ENCODE measurements at regions not wholly inside any gene's neighbourhood (a gene's known extent, or its start where the extent isn't known, plus 50 kb on each side); places are given as distances from the start of the nearest gene placed in this dataset.

GRCh38 chrX:22698151-22698550 is 301.6 kb upstream of the DDX53 start:
- peak in 2 of 3 donors; percentile 10 to 37 for DNase-seq
- Histone ChIP-seq H3K4me1 (ENCODE audit: control extremely low read depth in 1 of 4, control insufficient read depth in 4 of 4, insufficient read depth in 4 of 4, low read length in 3 of 4) (peaks cover 0 to 10% (median 0%) of the 10 kb centered on the region in 4 experiments), H3K9me3 (ENCODE audit: control extremely low read depth in 1 of 5, control insufficient read depth in 4 of 5, insufficient read depth in 2 of 5, low read depth in 1 of 5, low read length in 4 of 5) (no peaks in the 10 kb centered on the region), H3K27me3 (replicated peaks in 2 of 5; ENCODE audit: control insufficient read depth in 4 of 5, insufficient read depth in 5 of 5, low read length in 4 of 5) (no peaks in the 10 kb centered on the region), H3K36me3 (ENCODE audit: control insufficient read depth in 4 of 4, insufficient read depth in 4 of 4, low read length in 3 of 4) (no peaks in the 10 kb centered on the region), H3K27ac (ENCODE audit: insufficient read depth in 1 of 2, low read depth in 1 of 2, low read length in 2 of 2, poor library complexity in 1 of 2, severe bottlenecking in 2 of 2) (no peak overlapping the region), H3K4me3 (ENCODE audit: control insufficient read depth in 1 of 7, extremely low read depth in 1 of 7, insufficient read depth in 4 of 7, low read depth in 2 of 7, low read length in 6 of 7) (no peak overlapping the region)
- CTCF ChIA-PET, result interaction anchor here (1.3 kb wide), 1 partner anchor 50 kb away, joined by 4 read pairs; no protein-coding TSS in a partner anchor
- POLR2A ChIA-PET, result interaction anchor here (0.6 kb wide), 1 partner anchor 354 kb away, joined by 5 read pairs; no protein-coding TSS in a partner anchor

- POLR2A ChIA-PET, result no interaction called here
- Histone ChIP-seq H3K4me1 (ENCODE audit: control extremely low read depth in 1 of 4, control insufficient read depth in 4 of 4, insufficient read depth in 4 of 4, low read length in 3 of 4) (peaks cover 0 to 10% (median 0%) of the 10 kb centered on the region in 4 experiments), H3K27me3 (replicated peaks in 2 of 5; ENCODE audit: control insufficient read depth in 4 of 5, insufficient read depth in 5 of 5, low read length in 4 of 5) (no peaks in the 10 kb centered on the region), H3K4me3 (ENCODE audit: control insufficient read depth in 1 of 7, extremely low read depth in 1 of 7, insufficient read depth in 4 of 7, low read depth in 2 of 7, low read length in 6 of 7) (peak overlapping the region in 1 of 7 experiments; percentile 2), H3K9me3 (ENCODE audit: control extremely low read depth in 1 of 5, control insufficient read depth in 4 of 5, insufficient read depth in 2 of 5, low read depth in 1 of 5, low read length in 4 of 5) (peaks cover 0 to 5% (median 1%) of the 10 kb centered on the region in 5 experiments), H3K36me3 (ENCODE audit: control insufficient read depth in 4 of 4, insufficient read depth in 4 of 4, low read length in 3 of 4) (no peaks in the 10 kb centered on the region), H3K27ac (ENCODE audit: insufficient read depth in 1 of 2, low read depth in 1 of 2, low read length in 2 of 2, poor library complexity in 1 of 2, severe bottlenecking in 2 of 2) (peak overlapping the region in 1 of 2 experiments; percentile 6)
- DNase-seq, result peak in 2 of 3 donors; percentile 16 to 40
- 67% methylated on average over 2 of the region's 5 CpGs for WGBS (ENCODE audit: insufficient coverage)
- CTCF ChIA-PET, result no interaction called here
Measured at GRCh38 chrX:22699581-22700091, 300.1 kb upstream of the DDX53 start.

DNA sequence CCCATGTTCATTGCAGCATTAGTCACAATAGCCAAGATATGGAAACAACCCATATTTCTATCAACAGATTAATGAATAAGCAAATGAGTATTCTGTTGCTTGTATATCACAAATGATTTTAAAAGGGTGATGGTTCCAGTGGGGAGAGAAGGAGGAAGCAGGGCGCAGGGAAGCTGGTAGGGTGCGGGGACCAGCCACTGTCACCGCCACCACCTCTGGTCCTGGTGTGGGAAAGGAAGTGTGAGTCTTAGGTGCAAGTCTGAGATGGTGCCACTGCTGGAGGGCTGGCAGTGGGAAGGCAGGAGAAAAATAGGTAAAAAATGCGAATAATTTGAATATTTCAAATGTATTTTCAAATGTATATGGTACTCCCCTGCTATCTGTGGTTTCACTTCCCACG is 286.8 kb upstream of the DDX53 start:
- H3K4me1 ChIP-seq (ENCODE audit: control extremely low read depth in 1 of 4, control insufficient read depth in 4 of 4, insufficient read depth in 4 of 4, low read length in 3 of 4), result no peaks in the 10 kb centered on the region
- no peaks in the 10 kb centered on the region for H3K9me3 ChIP-seq (ENCODE audit: control extremely low read depth in 1 of 5, control insufficient read depth in 4 of 5, insufficient read depth in 2 of 5, low read depth in 1 of 5, low read length in 4 of 5)
- H3K4me3 ChIP-seq (ENCODE audit: control insufficient read depth in 1 of 7, extremely low read depth in 1 of 7, insufficient read depth in 4 of 7, low read depth in 2 of 7, low read length in 6 of 7), result no peak overlapping the region
- ChIA-PET CTCF (no interaction called here), POLR2A (no interaction called here)
- H3K27ac ChIP-seq (ENCODE audit: insufficient read depth in 1 of 2, low read depth in 1 of 2, low read length in 2 of 2, poor library complexity in 1 of 2, severe bottlenecking in 2 of 2), result no peak overlapping the region
- no peaks in the 10 kb centered on the region for H3K27me3 ChIP-seq (replicated peaks in 2 of 5; ENCODE audit: control insufficient read depth in 4 of 5, insufficient read depth in 5 of 5, low read length in 4 of 5)
- H3K36me3 ChIP-seq (ENCODE audit: control insufficient read depth in 4 of 4, insufficient read depth in 4 of 4, low read length in 3 of 4), result no peaks in the 10 kb centered on the region
- DNase-seq, result no peak
- 91% methylated on average over 3 of the region's 5 CpGs for WGBS (ENCODE audit: insufficient coverage)

DNA sequence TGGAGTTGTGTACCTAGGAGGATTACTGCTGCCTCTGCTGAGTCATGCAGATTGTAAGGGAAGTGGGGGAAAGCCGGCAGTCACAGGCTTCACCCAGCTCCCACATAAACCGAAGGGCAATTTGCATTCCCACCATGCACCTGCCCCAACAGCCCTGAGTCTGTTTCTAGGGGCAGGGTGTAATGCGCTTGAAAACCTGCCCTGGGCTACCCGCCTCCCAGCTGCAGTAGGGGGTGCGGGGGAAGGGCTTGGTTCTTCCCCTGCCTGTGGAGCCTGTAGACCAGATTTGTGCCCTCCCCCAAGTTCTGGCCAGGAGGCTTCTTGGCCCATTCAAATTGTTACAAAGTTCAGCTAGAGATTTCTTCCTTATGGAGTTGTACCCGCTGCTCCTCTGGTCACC is 269.2 kb upstream of the DDX53 start:
- Histone ChIP-seq H3K9me3 (ENCODE audit: control extremely low read depth in 1 of 5, control insufficient read depth in 4 of 5, insufficient read depth in 2 of 5, low read depth in 1 of 5, low read length in 4 of 5) (no peaks in the 10 kb centered on the region), H3K27ac (ENCODE audit: insufficient read depth in 1 of 2, low read depth in 1 of 2, low read length in 2 of 2, poor library complexity in 1 of 2, severe bottlenecking in 2 of 2) (no peak overlapping the region), H3K4me1 (ENCODE audit: control extremely low read depth in 1 of 4, control insufficient read depth in 4 of 4, insufficient read depth in 4 of 4, low read length in 3 of 4) (no peaks in the 10 kb centered on the region), H3K4me3 (ENCODE audit: control insufficient read depth in 1 of 7, extremely low read depth in 1 of 7, insufficient read depth in 4 of 7, low read depth in 2 of 7, low read length in 6 of 7) (no peak overlapping the region), H3K36me3 (ENCODE audit: control insufficient read depth in 4 of 4, insufficient read depth in 4 of 4, low read length in 3 of 4) (no peaks in the 10 kb centered on the region), H3K27me3 (replicated peaks in 2 of 5; ENCODE audit: control insufficient read depth in 4 of 5, insufficient read depth in 5 of 5, low read length in 4 of 5) (no peaks in the 10 kb centered on the region)
- CTCF ChIA-PET, result no interaction called here
- DNase-seq, result no peak
- 61% methylated on average over 4 of the region's 6 CpGs for WGBS (ENCODE audit: insufficient coverage)
- POLR2A ChIA-PET, result no interaction called here

DNA sequence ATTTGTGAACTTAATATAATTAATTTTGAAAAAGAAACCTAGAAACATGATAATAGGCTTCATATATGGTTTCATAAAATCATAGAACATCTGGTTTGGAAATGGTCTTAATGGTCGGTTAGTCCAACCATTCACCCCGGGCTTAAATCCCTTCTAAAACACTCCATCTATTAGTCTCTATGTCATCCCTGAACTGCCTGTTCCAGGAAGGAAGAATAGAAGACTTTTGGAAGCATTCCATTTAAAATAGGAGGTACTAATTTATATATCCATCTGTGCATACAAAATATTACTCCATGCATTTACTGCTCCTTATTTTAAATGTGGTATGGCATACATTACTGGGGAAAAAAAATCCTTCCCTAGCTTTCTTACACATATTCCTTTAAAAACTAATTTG is 262.2 kb upstream of the DDX53 start:
- CTCF ChIA-PET, result no interaction called here

DNA sequence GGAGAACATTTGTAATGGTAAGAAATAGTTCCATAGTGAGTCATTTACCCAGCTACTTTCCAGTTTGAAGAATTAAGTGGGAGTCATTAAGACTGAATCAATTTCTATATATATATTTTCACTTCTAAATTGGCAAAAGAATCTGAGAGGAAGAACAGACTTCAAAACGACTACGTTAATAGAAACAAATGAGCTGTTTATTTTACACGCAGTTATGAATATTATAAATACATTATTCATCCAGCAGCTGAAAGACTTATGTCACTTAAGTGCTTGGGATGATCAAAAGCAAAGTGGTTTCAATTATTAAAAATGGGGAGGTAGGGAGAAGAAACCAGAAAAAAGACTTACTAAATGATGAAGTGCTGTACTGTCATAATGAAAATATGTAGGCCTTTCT is 260.5 kb upstream of the DDX53 start:
- POLR2A ChIA-PET, result no interaction called here
- H3K4me3 ChIP-seq (ENCODE audit: control insufficient read depth in 1 of 7, extremely low read depth in 1 of 7, insufficient read depth in 4 of 7, low read depth in 2 of 7, low read length in 6 of 7), result no peak overlapping the region
- H3K9me3 ChIP-seq (ENCODE audit: control extremely low read depth in 1 of 5, control insufficient read depth in 4 of 5, insufficient read depth in 2 of 5, low read depth in 1 of 5, low read length in 4 of 5), result no peaks in the 10 kb centered on the region
- no peaks in the 10 kb centered on the region for H3K4me1 ChIP-seq (ENCODE audit: control extremely low read depth in 1 of 4, control insufficient read depth in 4 of 4, insufficient read depth in 4 of 4, low read length in 3 of 4)
- H3K27me3 ChIP-seq (replicated peaks in 2 of 5; ENCODE audit: control insufficient read depth in 4 of 5, insufficient read depth in 5 of 5, low read length in 4 of 5), result no peaks in the 10 kb centered on the region
- no CpG with 5 or more reads among the region's 3 CpGs for WGBS (ENCODE audit: insufficient coverage)
- CTCF ChIA-PET, result no interaction called here
- DNase-seq, result no peak
- H3K27ac ChIP-seq (ENCODE audit: insufficient read depth in 1 of 2, low read depth in 1 of 2, low read length in 2 of 2, poor library complexity in 1 of 2, severe bottlenecking in 2 of 2), result no peak overlapping the region
- H3K36me3 ChIP-seq (ENCODE audit: control insufficient read depth in 4 of 4, insufficient read depth in 4 of 4, low read length in 3 of 4), result no peaks in the 10 kb centered on the region

More for the DNA sequence above, 262.2 kb upstream of the DDX53 start:
- no peaks in the 10 kb centered on the region for H3K9me3 ChIP-seq (ENCODE audit: control extremely low read depth in 1 of 5, control insufficient read depth in 4 of 5, insufficient read depth in 2 of 5, low read depth in 1 of 5, low read length in 4 of 5)
- H3K4me3 ChIP-seq (ENCODE audit: control insufficient read depth in 1 of 7, extremely low read depth in 1 of 7, insufficient read depth in 4 of 7, low read depth in 2 of 7, low read length in 6 of 7), result no peak overlapping the region
- no peak for DNase-seq
- WGBS (ENCODE audit: insufficient coverage), result no CpG with 5 or more reads among the region's 2 CpGs
- H3K36me3 ChIP-seq (ENCODE audit: control insufficient read depth in 4 of 4, insufficient read depth in 4 of 4, low read length in 3 of 4), result no peaks in the 10 kb centered on the region
- no peak overlapping the region for H3K27ac ChIP-seq (ENCODE audit: insufficient read depth in 1 of 2, low read depth in 1 of 2, low read length in 2 of 2, poor library complexity in 1 of 2, severe bottlenecking in 2 of 2)
- H3K4me1 ChIP-seq (ENCODE audit: control extremely low read depth in 1 of 4, control insufficient read depth in 4 of 4, insufficient read depth in 4 of 4, low read length in 3 of 4), result no peaks in the 10 kb centered on the region
- POLR2A ChIA-PET, result no interaction called here
- H3K27me3 ChIP-seq (replicated peaks in 2 of 5; ENCODE audit: control insufficient read depth in 4 of 5, insufficient read depth in 5 of 5, low read length in 4 of 5), result no peaks in the 10 kb centered on the region

DNA sequence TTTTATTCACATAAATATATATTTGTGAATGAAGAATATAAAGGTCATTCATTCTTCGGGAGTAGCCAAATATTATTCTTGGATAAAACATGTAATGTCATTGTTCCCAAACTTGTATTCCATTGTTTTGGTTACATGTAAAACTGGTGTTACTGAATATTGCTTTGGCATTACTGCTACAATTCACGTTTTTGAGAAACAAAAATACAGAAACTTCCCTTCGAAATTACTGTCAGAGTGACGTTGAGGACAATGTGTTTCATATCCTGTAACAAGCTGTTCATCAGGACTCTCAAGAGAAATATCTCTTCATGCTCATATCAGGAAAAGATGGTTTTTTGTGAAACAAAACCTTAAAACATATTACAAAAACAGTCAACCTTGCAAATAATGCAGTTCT is 258.9 kb upstream of the DDX53 start:
- no peaks in the 10 kb centered on the region for H3K4me1 ChIP-seq (ENCODE audit: control extremely low read depth in 1 of 4, control insufficient read depth in 4 of 4, insufficient read depth in 4 of 4, low read length in 3 of 4)
- no peak overlapping the region for H3K4me3 ChIP-seq (ENCODE audit: control insufficient read depth in 1 of 7, extremely low read depth in 1 of 7, insufficient read depth in 4 of 7, low read depth in 2 of 7, low read length in 6 of 7)
- H3K36me3 ChIP-seq (ENCODE audit: control insufficient read depth in 4 of 4, insufficient read depth in 4 of 4, low read length in 3 of 4), result no peaks in the 10 kb centered on the region
- H3K27me3 ChIP-seq (replicated peaks in 2 of 5; ENCODE audit: control insufficient read depth in 4 of 5, insufficient read depth in 5 of 5, low read length in 4 of 5), result no peaks in the 10 kb centered on the region
- no peak for DNase-seq
- H3K27ac ChIP-seq (ENCODE audit: insufficient read depth in 1 of 2, low read depth in 1 of 2, low read length in 2 of 2, poor library complexity in 1 of 2, severe bottlenecking in 2 of 2), result no peak overlapping the region
- ChIA-PET POLR2A (no interaction called here), CTCF (no interaction called here)
- WGBS (ENCODE audit: insufficient coverage), result no CpG with 5 or more reads among the region's 4 CpGs
- H3K9me3 ChIP-seq (ENCODE audit: control extremely low read depth in 1 of 5, control insufficient read depth in 4 of 5, insufficient read depth in 2 of 5, low read depth in 1 of 5, low read length in 4 of 5), result no peaks in the 10 kb centered on the region
